ENCODE measurements at regions not wholly inside any gene's neighbourhood (a gene's known extent, or its start where the extent isn't known, plus 50 kb on each side); places are given as distances from the start of the nearest gene placed in this dataset.

DNA sequence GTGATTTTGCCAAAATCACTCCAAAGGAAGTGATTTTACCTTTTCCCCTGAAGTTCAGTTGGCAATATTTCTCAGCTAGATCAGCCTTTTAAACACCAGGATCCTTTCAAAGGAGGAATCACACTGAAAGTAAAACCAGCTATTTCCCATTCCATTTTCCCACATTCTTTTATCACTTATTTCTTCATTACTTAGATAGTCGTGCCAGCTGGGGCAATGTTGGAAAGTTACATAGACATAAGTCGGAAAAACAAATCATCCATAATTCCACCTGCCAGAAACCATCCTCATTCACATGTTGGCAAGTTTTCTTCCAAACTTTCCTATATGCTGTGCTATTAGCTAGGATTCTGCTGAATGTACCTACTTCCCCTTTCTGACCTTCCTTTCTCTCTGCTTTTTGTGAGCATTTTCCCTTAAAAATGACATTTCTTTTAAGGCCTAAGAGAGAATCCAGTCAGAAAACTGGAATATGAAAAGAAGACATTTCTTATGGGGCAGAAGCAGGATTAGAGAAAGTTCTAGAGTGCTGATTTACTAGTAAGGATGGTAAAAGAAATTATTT is 170.0 kb upstream of the STK17B start:
- Histone ChIP-seq H3K27me3 (no peaks in the 10 kb centered on the region), H3K4me3 (replicated peaks in 1 of 3) (no peak overlapping the region), H3K9me3 (no peaks in the 10 kb centered on the region), H3K36me3 (no peaks in the 10 kb centered on the region), H3K27ac (no peak overlapping the region), H3K4me1 (no peaks in the 10 kb centered on the region)
- 70 to 85% methylated on average over 2 of the region's 2 CpGs for WGBS, 2 donors
- intact Hi-C loops (cut with DNase I), result no loop called here
- no peak for TF ChIP-seq POLR2A (IDR thresholded peaks at IDR 0.05)
- TF ChIP-seq, protein P1, sequence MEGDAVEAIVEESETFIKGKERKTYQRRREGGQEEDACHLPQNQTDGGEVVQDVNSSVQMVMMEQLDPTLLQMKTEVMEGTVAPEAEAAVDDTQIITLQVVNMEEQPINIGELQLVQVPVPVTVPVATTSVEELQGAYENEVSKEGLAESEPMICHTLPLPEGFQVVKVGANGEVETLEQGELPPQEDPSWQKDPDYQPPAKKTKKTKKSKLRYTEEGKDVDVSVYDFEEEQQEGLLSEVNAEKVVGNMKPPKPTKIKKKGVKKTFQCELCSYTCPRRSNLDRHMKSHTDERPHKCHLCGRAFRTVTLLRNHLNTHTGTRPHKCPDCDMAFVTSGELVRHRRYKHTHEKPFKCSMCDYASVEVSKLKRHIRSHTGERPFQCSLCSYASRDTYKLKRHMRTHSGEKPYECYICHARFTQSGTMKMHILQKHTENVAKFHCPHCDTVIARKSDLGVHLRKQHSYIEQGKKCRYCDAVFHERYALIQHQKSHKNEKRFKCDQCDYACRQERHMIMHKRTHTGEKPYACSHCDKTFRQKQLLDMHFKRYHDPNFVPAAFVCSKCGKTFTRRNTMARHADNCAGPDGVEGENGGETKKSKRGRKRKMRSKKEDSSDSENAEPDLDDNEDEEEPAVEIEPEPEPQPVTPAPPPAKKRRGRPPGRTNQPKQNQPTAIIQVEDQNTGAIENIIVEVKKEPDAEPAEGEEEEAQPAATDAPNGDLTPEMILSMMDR (IDR thresholded peaks at IDR 0.05), result no peak
- DNase-seq, result no peak

DNA sequence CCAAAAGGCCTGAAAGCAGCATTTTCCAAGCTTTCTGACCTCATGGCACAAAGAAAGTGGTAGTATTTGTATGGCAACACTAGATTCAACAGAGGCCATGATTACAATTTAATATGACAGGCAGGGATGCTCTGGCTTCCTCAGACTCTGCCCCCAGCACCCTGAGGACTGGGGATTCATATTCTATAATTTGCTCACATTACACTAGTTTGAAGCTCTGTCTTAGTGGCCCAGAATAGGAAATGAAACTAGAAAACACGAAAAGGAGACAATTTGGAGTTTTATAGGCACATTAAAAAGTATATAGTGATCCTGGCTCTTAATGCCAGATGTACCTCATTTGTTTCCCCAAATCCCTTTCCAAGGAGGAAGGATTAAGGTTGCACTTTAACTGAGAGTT is 173.0 kb upstream of the STK17B start:
- intact Hi-C loops (cut with DNase I), result no loop called here

DNA sequence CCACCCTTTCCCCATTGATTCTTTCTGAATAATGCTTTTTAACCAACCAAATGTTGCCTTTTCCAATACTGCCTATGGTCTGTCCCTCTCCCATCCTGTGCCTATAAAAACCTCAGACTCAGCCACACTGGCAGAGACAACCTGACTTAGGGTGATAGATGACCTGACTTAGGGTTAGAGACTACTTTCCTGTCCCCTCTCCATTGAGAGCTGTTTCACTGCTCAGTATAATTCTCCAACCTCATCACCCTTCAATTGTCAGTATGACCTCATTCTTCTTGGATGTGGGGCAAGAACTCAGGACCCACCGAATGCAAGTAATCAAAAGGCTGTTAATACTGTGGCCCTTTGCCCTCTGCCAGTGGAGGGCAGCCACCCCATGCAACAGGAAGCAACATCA is 182.3 kb upstream of the STK17B start:
- Histone ChIP-seq H3K4me1 (no peaks in the 10 kb centered on the region), H3K36me3 (no peaks in the 10 kb centered on the region), H3K4me3 (replicated peaks in 1 of 3) (no peak overlapping the region), H3K9me3 (no peaks in the 10 kb centered on the region), H3K27ac (no peak overlapping the region), H3K27me3 (no peaks in the 10 kb centered on the region)
- TF ChIP-seq, protein P1 (IDR thresholded peaks at IDR 0.05), result no peak
- TF ChIP-seq POLR2A (IDR thresholded peaks at IDR 0.05), result no peak
- 80 to 92% methylated on average over 1 of the region's 1 CpG for WGBS, 2 donors
- no peak for DNase-seq
- intact Hi-C loops (cut with DNase I), result no loop called here

More for the DNA sequence above, 173.0 kb upstream of the STK17B start:
- Histone ChIP-seq H3K4me3 (replicated peaks in 1 of 3) (no peak overlapping the region), H3K9me3 (no peaks in the 10 kb centered on the region), H3K36me3 (no peaks in the 10 kb centered on the region), H3K27me3 (no peaks in the 10 kb centered on the region), H3K4me1 (no peaks in the 10 kb centered on the region), H3K27ac (no peak overlapping the region)
- 69 to 83% methylated on average over 1 of the region's 1 CpG for WGBS, 2 donors
- TF ChIP-seq POLR2A (IDR thresholded peaks at IDR 0.05), result no peak
- TF ChIP-seq, protein P1 (IDR thresholded peaks at IDR 0.05), result no peak
- DNase-seq, result no peak

DNA sequence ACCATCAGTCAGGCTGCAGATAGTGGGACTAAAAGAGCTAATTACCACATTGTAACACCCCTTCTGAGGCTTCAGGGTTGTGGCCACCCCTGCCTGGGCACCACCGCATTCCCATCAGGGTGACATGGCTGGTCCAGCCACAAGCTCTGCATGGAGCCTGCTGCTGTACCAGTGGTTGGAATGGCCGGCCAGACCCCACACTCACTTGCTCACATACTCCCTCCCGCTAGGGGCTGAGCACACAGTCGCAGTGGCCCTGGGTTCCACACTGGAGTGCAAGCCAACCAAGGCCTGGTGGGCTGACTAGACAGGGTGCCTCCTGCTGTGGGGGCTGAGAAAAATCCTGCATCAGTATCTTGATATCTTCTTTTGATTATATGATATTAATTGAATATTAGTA is 182.8 kb upstream of the STK17B start:
- Histone ChIP-seq H3K36me3 (no peaks in the 10 kb centered on the region), H3K27ac (no peak overlapping the region), H3K4me1 (no peaks in the 10 kb centered on the region), H3K9me3 (no peaks in the 10 kb centered on the region), H3K27me3 (no peaks in the 10 kb centered on the region), H3K4me3 (replicated peaks in 1 of 3) (no peak overlapping the region)
- intact Hi-C loops (cut with DNase I), result no loop called here
- no peak for TF ChIP-seq POLR2A (IDR thresholded peaks at IDR 0.05)
- TF ChIP-seq, protein P1 (IDR thresholded peaks at IDR 0.05), result no peak
- DNase-seq, result no peak
- 93 to 100% methylated on average over 4 of the region's 4 CpGs for WGBS, 2 donors

DNA sequence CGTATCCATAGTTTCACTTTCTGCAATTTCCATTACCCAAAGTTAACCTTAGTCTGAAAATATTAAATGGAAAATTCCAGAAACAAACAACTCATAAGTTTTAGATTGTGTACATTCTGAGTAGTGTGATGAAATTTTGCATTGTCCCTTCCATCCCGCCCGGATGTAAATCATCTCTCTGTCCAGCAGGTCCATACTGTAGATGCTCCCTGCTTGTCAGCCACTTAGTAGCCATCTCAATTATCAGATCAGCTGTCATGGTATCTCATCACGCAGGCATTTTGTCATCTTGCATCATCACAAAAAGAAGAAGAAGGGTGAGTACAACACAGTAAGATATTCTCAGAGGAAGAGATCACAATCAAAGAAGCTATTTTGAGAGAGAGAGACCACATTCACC is 185.0 kb upstream of the STK17B start:
- Histone ChIP-seq H3K4me3 (replicated peaks in 1 of 3) (no peak overlapping the region), H3K9me3 (no peaks in the 10 kb centered on the region), H3K36me3 (no peaks in the 10 kb centered on the region), H3K27ac (no peak overlapping the region), H3K27me3 (no peaks in the 10 kb centered on the region), H3K4me1 (no peaks in the 10 kb centered on the region)
- no peak for TF ChIP-seq POLR2A (IDR thresholded peaks at IDR 0.05)
- TF ChIP-seq, protein P1 (IDR thresholded peaks at IDR 0.05), result no peak
- intact Hi-C loops (cut with DNase I), result no loop called here
- WGBS, 2 donors, result 75 to 80% methylated on average over 4 of the region's 4 CpGs
- no peak for DNase-seq

Measured in thyroid gland (tissue), 4 donors.